ENCODE measurements at regions not wholly inside any gene's neighbourhood (a gene's known extent, or its start where the extent isn't known, plus 50 kb on each side); places are given as distances from the start of the nearest gene placed in this dataset.
A peak's percentile ranks its signal among the peaks of the same experiment; 100 is the strongest.
"Not testable (repeated sequence)": the region's sequence is repeated elsewhere in the genome, so short reads cannot be mapped to it uniquely, and the experiment has no call there.

DNA sequence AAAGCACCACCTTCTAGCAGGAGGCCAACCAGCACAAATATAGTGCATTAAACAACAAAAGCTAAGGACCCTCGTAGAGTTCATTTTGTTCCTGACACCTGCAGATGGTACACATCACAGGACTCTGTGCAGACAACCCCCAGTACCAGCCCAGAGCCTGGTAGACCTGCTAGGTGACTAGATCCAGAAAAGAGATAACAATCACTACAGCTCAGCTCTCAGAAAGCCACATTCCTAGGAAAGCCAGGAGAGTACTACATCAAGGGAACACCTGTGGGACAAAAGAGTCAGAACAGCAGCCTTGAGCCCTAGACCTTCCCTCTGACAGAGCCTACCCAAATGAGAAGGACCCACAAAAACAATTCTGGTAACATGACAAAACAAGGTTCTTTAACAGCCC is 344.7 kb upstream of the PTBP2 start:
- no peak for DNase-seq

DNA sequence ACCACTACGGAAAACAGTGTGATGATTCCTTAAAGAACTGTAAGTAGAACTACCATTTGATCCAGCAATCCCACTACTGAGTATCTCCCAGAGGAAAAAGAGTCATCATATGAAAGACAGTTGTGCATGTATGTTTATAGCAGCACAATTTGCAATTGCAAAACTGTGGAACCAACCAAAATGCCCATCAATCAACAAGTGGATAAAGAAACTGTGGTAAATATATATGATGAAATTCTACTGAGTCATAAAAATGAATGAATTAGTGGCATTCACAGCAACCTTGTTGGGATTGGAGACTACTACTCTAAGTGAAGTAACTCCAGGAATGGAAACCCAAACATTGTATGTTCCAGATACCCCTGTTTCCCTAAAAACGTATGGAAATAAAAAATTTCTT is 337.0 kb upstream of the PTBP2 start:
- no peak for DNase-seq

DNA sequence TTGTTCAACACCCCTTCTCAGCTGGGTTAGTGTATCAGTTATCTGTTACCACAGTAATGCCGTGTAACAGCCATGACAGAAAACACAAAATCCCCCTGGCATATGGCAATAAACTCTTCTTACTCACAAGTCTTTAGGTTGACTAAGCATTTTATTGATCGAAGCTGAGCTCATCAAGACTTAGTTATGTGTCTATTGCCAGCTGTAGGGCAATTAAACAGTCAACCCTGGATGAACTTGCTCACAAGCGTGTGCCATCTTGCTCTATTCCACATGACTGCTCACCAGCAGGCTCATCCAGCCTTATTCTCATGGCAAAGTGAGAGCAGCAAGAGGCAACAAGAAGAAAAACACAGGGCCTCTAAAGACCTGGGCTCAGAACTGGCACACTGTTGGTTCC is 333.8 kb upstream of the PTBP2 start:
- DNase-seq = peak; percentile 14

DNA sequence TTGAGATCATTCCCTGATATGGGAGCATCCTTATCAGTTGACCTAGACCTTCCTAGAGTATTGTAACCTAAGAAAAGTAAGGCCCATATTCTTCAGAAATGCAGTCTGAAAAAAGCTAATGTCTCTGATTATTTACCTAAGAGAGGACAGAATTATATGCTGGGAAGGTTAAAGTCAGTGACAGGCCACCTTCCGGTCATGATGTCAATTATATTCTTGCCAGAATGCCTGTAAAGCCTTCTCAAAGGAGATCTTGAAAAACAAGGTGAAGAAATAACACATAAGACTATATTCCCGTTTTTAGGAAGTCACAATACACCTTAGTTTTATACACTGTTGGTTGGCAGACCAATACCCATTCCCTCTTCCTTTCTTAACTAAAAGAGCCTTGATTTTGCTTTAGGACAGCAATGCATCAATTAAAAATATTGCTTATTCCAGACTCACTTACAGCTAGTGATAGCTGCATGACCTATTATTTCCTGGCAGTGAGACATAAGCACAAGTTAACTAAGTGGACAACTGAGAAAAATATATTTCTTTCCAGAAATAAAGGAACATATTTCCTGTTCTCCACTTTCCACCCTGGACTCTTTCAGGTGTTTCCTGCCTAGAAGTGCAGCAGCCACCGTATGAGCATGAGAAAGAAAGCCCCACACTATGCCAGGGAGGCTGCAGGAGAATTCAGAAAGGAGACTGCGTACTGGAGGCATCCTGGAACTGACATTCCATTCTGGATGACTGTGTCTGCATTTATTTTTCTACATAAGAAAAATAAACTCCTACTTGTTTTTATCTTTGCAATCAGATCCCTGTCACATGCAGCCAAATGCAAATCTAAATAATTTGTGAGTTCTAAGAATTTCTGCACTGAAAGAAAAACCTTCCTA is 332.9 kb upstream of the PTBP2 start:
- DNase-seq = no peak

DNA sequence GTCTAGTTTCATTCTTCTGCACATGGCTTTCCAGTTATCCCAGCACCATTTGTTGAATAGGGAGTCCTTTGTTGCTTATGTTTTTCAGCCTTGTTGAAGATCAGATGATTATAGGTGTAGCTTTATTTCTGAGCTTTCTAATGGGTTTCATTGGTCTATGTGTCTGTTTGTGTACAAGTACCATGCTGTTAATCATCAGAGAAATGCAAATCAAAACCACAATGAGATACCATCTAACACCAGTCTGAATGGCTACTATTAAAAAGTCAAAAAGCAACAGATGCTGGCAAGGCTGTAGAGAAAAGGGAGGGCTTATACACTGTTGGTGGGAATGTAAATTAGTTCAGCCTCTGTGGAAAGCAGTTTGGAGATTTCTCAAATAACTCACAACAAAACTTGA is 321.5 kb upstream of the PTBP2 start:
- no peak for DNase-seq

DNA sequence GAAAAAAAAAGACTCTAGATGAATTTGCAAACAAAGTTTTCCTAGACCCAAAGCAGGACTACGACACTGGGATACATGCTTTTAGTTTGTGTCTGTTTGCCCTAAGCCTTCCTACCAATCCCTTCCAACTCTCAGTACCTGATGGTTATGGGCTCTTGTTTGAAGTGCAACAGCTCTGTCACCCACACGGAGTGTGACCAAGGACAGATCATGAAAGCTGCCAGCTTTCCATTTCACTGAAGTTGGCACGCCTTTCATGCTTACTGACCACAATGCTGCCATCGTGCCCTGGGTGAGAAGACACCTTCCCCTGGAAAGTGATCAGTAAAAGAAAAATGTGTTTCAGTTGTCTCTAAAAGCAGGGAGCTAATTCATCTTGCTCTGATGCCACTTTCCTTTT is 312.5 kb upstream of the PTBP2 start:
- DNase-seq = no peak

- DNase-seq = peak; percentile 23
Observed at GRCh38 chr1:96409689-96410088, 311.9 kb upstream of the PTBP2 start.

GRCh38 chr1:96411006-96411405 is 310.6 kb upstream of the PTBP2 start:
- no peak for DNase-seq

GRCh38 chr1:96414598-96414997 is 307.0 kb upstream of the PTBP2 start:
- DNase-seq = no peak

GRCh38 chr1:96416111-96416595 is 305.4 kb upstream of the PTBP2 start:
- DNase-seq = no peak

- no peak for DNase-seq
Observed at GRCh38 chr1:96416701-96417444, 304.7 kb upstream of the PTBP2 start.

GRCh38 chr1:96418969-96419368 is 302.6 kb upstream of the PTBP2 start:
- no peak for DNase-seq

- DNase-seq = no peak
Observed at GRCh38 chr1:96424877-96425276, 296.7 kb upstream of the PTBP2 start.

DNA sequence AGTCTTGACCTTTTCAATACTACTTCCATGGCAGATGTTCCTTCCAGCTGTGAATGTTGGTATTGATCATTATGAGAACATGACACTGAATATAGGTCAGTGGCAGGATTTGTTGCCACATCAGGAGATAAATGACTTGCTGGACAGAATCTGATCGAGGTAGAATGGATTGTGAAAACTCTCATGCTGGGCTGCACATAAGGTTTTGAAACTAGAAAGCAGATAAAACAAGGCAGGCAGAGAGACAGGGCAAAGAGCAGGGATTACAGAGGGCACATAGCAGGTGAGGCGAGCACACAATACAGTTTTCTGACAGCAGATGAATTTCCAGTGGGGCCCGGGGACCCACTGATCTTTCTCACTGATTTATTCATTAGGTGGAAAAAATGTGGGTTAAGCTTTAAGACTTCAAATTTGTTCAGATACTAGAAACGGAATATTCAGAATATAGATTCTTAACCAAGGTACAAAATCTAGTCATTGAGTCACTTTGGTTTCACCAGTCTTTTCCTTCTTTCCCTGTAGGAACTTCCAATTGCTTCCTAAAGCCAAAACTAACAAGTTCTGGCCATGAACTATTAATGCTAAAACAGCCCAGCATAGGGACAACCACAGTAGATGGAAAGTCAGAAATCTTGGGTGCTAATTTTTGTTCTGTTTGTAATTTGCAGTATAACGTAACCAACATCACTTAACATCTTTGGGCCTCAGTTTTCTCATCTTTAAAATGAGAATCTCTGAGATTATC is 296.0 kb upstream of the PTBP2 start:
- DNase-seq = peak; percentile 5

GRCh38 chr1:96427616-96428015 is 294.0 kb upstream of the PTBP2 start:
- no peak for DNase-seq

DNA sequence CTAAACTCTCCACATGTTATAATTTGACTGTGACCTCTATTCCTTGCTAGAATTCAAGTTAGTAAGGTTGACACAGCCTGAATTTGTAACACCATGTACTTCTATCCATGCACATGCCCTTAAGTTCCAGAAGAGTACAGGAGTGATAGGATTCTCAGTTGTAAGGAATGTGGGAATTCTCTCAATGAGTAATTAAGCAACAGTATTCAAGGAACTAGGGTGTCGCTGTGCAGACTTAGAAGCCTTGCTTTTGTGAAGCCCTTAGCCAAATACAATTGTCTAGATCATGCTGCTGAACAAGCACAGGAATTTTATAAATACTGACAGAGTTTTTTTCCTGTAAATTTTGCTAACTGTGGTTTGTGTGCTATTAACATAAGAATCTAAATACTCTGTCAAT is 276.3 kb upstream of the PTBP2 start:
- no peak for DNase-seq

DNA sequence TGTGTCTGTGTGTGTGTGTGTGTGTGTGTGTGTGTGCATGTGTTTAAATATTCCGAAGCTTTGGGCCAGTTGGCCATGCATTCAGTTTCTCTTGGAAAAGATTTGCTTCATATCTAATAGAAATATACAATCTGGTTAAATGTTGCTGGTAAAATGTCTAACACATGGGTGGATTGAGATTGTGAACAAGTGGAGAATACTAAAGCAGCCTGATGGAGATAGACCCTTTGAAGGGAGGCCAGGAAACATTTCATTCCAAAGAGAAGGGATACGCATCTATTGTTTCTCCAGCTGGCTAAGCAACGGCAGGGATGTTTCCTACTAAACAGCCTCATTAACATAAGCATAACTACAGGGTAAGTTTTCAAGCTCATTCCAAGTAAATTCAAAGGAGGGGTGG is 257.5 kb upstream of the PTBP2 start:
- DNase-seq = no peak

DNA sequence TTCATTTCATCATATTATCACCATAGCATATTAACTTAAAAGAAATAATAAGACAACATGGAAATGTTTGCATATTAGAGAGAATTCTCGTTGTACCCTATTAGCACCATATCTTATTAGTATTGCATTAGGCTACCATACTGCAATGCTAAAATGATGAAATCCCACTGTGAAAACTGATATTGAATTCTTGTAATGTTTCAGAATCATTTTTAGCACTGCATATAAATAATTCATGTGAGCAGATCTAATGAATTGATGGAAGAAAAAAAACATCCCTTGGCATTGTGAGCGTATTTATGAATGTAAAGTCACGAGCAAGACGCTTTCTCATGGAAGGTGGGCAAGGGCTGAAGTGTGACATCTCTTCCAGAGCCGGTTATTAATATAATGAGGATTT is 257.1 kb upstream of the PTBP2 start:
- DNase-seq = no peak

DNA sequence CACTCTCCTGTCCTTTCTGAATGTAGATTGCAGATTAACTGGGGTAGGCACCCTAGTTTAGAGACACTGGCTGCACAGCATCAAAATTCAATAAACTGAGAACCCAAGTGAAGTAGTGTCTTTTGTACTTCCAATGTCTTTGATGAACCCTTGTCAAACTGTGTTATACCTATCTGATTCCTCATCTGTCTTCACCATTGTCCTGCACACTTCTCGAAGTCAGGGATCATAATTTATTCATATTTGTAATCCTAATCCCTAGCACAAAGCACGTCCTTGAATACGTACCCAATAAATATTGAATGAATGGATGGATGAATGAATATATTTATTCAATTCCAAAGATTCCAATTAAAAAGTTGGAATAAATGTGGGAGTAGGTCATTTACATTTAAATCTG is 256.6 kb upstream of the PTBP2 start:
- no peak for DNase-seq

DNA sequence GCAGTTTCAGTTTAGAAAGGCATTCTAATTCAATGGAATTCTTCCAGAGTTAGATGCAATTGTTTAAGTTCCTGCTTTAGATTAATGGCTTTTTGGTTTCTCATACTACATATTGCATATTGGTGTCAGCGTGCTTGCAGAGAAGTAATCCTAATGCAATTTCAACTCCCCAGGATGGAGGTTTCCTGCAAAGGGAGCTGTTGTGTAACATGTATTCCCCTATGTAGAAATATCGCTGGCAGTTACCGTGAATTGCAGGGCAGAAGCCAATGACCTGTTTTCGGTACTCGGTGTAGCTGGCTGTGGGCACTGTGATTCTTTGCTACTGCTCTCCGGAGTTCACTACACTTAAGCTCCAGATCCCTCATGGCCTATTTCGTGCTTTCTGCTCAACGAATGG is 256.1 kb upstream of the PTBP2 start:
- DNase-seq = peak; percentile 26

- no peak for DNase-seq
Observed at GRCh38 chr1:96466842-96467241, 254.7 kb upstream of the PTBP2 start.

GRCh38 chr1:96469726-96470125 is 251.9 kb upstream of the PTBP2 start:
- DNase-seq = not testable (repeated sequence)

GRCh38 chr1:96472471-96472870 is 249.1 kb upstream of the PTBP2 start:
- DNase-seq = no peak
